ENCODE measurements at regions not wholly inside any gene's neighbourhood (a gene's known extent, or its start where the extent isn't known, plus 50 kb on each side); places are given as distances from the start of the nearest gene placed in this dataset.

GRCh38 chr9:103811462-103811861 lies 282.6 kb upstream of the SMC2 start:
- Histone ChIP-seq H3K9ac (ENCODE audit: low read length) (no peak overlapping the region), H3K4me1 (ENCODE audit: control insufficient read depth in 1 of 2, insufficient read depth in 2 of 2, low read length in 2 of 2) (no peaks in the 10 kb centered on the region), H3K9me2 (ENCODE audit: insufficient read depth) (no peaks in the 10 kb centered on the region), H3K4me2 (ENCODE audit: low read length) (no peak overlapping the region), H3K4me3 (replicated peaks in 1 of 2; ENCODE audit: low read depth in 1 of 2, low read length in 2 of 2) (no peak overlapping the region), H3K36me3 (ENCODE audit: control insufficient read depth in 1 of 2, insufficient read depth in 2 of 2, low read length in 2 of 2) (no peaks in the 10 kb centered on the region), H3K27ac (ENCODE audit: low read depth, low read length) (no peak overlapping the region), H2AFZ (ENCODE audit: low read depth, low read length, poor library complexity, severe bottlenecking) (no peak overlapping the region), H3K9me3 (ENCODE audit: control insufficient read depth in 1 of 2, insufficient read depth in 1 of 2, low read depth in 1 of 2, low read length in 2 of 2) (peaks cover 0 to 8% of the 10 kb centered on the region in 2 experiments; a peak in 1 of 4 replicates), H3K27me3 (ENCODE audit: insufficient read depth, low read length) (no peaks in the 10 kb centered on the region), H4K20me1 (ENCODE audit: insufficient read depth) (no peaks in the 10 kb centered on the region), H3K79me2 (ENCODE audit: insufficient read depth, low read length) (no peaks in the 10 kb centered on the region)
- TF ChIP-seq ZBTB33 (IDR thresholded peaks at IDR 0.05; ENCODE audit: extremely low read depth, insufficient replicate concordance, low read length) (no peak), EZH2 (IDR thresholded peaks at IDR 0.05) (no peak), RAD21 (IDR thresholded peaks at IDR 0.05; ENCODE audit: low read depth) (no peak), FOSL1 (IDR thresholded peaks at IDR 0.05; ENCODE audit: low read depth) (no peak), SRF (IDR thresholded peaks at IDR 0.05; ENCODE audit: low read depth) (no peak), MAX (IDR thresholded peaks at IDR 0.05) (no peak), YY1 (IDR thresholded peaks at IDR 0.05; ENCODE audit: extremely low read depth, insufficient replicate concordance, low read depth, low read length) (no peak), EZH2phosphoT487 (IDR thresholded peaks at IDR 0.05; ENCODE audit: borderline replicate concordance) (no peak), JUND (IDR thresholded peaks at IDR 0.05) (no peak), ATF3 (IDR thresholded peaks at IDR 0.05) (no peak), ZFX (IDR thresholded peaks at IDR 0.05) (no peak), CBX3 (IDR thresholded peaks at IDR 0.05; ENCODE audit: low read depth) (no peak), POLR2A (IDR thresholded peaks at IDR 0.05; ENCODE audit: borderline replicate concordance, extremely low read depth, insufficient read depth, insufficient read length) (no peak), ZNF274 (IDR thresholded peaks at IDR 0.05; ENCODE audit: low read depth, low read length) (no peak), EGR1 (IDR thresholded peaks at IDR 0.05; ENCODE audit: low read depth) (no peak)
- intact Hi-C loops (cut with micrococcal nuclease) = no loop called here
- ChIA-PET POLR2A (no interaction called here), CTCF (no interaction called here), RAD21 (ENCODE audit: low non-redundant PET in 1 of 2, low total read pairs in 2 of 2, uncharacterized antibody in 2 of 2, unreplicated experiment in 2 of 2) (no interaction called here)
- ATAC-seq (no peak), DNase-seq (ENCODE audit: low read depth, low spot score) (no peak)
- no TSS peak for BruUV-seq (replicated peaks)
